Amniotic epithelial cell (primary cell): ENCODE measurements at regions not wholly inside any gene's neighbourhood (a gene's known extent, or its start where the extent isn't known, plus 50 kb on each side); places are given as distances from the start of the nearest gene placed in this dataset.

ENCODE experiments used
- DNase-seq: peaks from one replicate; pipeline ENCODE4 v3.0.0-alpha.2; 2010; ENCODE audit warnings: low read depth

- no peak for DNase-seq
These were observed 1190.4 kb upstream of the ZEB2 start for GRCh38 chr2:145710303-145710702.

DNA sequence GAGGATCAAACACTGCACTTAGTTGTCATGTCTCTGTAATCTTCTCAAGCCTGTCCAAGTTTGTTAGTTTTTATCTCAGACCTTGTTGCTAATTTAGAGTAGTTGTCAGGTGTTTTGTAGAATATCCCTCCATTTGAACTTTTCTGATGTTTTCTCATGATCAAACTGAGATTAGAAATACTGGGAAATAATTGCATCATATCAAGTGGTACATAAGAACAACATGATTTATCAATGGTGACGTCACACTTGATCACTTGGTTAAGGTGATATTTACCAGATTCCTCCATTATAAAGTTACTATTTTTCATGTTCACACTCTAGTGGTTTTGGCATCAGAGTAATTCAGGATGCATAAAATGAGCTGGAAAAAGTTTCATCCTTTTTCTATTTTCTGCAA is 1182.4 kb upstream of the ZEB2 start:
- peak; percentile 54 for DNase-seq

GRCh38 chr2:145692971-145693478 is 1173.1 kb upstream of the ZEB2 start:
- DNase-seq, result peak; percentile 100

- no peak for DNase-seq
These were observed 1171.7 kb upstream of the ZEB2 start for GRCh38 chr2:145691659-145692058.

GRCh38 chr2:145690183-145690778 is 1170.4 kb upstream of the ZEB2 start:
- peak; percentile 73 for DNase-seq

GRCh38 chr2:145689277-145689676 is 1169.4 kb upstream of the ZEB2 start:
- DNase-seq, result no peak

GRCh38 chr2:145688156-145688555 is 1168.2 kb upstream of the ZEB2 start:
- no peak for DNase-seq

DNA sequence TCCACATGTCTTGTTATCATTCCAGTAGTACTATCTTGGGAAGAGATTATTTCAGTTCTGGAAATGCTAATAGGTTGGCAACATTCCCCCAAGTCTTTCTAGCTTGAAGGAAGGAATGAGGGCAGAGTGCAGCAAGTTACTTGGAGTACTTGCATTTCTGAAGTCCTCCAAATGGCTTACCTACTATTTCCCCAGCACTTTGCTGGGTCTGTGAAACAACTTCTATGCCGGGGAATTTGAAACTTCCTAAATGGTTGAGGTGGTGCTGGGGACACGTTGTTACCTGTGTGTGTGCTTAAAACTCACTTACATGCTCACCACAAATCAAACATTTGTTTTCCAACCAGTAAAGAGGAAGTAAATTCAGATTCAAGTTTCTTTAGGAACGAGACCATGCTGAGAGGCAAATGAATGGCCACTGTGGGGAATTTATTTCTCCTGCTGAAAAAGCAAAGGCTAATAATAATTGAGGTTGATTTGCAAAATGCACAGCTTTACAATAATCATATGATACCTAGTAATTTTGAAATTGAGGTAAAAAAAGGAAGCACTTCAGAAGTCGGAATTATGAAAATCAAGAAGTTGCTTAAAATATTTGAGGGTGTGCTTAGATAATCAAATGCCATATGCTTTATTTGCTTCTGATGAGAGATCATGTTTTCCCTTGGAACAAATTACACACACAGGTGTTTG is 1167.7 kb upstream of the ZEB2 start:
- peak; percentile 50 for DNase-seq

DNA sequence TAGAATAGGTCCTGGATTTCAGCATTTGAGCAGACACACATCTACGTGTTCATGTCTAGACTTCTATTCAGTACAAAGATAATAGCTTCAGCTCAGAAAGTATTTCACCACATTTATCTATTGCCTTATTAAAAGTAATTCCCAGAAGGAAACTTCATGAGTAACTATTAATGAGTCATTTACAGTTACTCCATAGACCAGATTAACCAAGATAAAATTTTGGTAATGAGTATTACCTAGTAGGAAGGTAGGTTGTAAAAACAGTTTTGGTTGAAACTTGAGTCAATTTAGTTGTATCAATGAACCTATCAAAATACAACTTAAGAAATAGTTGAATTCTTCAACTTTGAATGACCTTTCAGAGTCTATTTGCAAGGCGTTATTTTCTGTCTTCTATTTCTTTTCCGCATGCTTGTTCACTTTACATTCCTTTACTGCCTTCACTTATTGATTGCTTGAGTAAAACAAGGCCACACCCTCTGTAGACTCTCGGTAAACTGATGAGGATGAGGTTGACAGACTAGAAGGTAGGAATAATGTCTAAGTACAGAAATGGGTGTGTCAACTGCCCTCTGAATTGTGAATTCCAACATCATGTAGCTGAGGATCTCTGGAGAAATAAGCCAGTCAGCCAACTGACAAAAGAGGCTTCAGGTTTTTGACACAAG is 1165.6 kb upstream of the ZEB2 start:
- peak; percentile 87 for DNase-seq

DNA sequence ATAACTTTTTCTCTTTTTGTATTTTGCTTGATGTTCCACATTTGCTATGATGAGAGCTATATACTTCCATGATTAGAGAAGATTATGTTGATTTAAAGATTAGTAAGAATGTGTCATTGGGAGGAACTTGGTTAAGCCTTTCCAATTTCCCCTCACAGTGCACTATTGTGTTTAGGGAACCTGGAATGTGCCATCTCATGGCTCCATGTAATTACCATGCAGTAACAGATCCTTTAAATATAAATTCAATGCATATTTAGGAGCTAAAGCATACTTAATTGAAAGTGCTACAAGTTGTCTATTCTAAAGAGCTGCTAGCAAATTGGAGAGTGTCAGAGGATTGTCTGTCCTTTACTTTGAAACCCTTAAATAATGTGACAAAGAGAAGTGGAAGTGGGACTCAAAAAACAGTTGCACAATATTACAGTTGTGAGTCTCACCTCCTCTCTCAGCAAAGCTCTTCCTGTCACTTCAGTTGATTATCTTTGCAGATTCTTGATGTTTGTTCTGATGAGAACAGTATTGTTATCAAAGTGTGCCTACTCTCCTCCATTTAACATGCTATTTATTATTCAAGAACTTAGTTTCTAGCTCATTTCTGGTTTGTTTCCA is 1162.7 kb upstream of the ZEB2 start:
- no peak for DNase-seq

- DNase-seq, result no peak
These were observed 1160.4 kb upstream of the ZEB2 start for GRCh38 chr2:145680276-145680675.

- no peak for DNase-seq
These were observed 1157.5 kb upstream of the ZEB2 start for GRCh38 chr2:145677371-145677770.

- no peak for DNase-seq
These were observed 1154.8 kb upstream of the ZEB2 start for GRCh38 chr2:145674705-145675104.

DNA sequence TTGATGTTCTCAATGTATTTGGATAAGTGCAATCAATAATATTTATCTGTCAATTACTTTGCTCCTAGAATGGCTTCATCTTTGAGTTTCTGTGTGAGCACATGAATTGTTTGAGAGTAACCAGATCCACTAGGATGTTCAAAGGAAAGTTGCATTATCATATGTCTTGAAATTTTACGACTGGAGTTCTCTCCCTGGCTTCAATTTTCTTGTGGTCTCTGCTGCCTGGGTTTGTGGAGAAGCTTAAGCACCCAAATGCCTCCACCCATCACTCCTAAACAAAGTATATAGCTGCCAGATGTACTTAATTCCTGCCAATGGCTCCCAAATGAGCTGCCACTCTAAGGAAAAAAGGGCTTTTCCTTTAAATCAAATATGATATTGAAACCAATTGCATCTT is 1149.4 kb upstream of the ZEB2 start:
- DNase-seq, result no peak

DNA sequence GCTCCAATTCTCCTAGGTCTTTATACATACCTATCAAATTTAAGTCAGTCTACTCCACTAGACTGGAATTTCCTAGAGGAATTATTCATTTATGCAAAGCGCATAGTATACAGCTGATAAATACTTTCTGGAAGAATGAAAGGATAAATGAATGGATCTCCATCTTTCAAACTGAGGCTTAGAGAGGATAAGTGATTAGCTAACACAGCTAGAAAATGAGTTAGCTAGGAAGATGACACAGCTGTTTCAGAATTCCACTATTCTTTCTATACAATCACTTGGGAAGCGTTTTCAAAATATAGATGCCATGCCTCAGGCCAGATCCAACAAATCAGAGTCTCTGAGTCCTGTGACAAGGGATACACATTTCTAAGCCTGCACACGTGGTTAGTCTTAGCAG is 1146.6 kb upstream of the ZEB2 start:
- no peak for DNase-seq

DNA sequence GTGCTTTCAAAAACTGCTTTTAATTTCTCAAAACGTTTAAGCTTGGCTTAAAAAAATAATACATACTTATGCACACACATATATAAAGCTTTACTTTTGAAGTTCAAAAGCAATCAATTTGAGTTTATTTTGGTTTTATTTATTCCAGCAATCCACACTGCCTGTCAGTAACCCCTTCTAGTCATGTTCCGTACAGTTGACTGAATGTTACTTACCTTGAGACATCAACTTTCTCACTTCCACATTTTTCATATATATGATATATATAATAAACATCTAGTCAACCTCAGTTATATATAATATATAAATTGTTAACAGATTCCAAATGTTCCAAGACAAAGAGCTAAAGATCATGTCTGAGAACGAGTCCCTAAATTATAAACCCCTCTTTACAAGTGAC is 1137.3 kb upstream of the ZEB2 start:
- DNase-seq, result no peak

DNA sequence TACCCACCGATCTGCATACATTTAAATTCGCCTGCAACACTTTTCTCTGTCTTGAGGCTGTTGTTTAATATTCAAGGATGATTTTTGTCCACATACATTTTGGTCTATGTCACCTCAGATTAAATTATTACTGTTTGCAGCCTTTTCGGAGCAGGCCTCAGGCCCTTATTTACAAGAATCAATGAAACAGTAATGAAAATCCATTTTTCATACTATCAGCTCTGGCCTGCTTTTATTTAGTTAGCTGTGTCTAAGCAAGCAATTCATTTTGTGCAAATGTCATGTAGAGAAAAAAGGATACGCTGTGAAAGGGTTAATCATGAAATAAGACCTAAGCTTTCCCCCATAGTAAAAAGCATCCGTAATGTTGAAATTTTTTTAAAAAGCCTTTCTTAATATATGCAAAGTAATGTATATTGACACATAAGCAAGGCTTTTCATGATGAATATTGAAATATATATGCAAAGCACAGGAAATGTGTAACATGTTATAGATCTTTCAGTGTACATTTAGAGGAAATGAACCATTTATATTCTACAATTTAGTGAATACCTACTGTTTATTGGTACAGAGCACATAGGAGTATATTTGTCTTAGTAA is 1135.3 kb upstream of the ZEB2 start:
- no peak for DNase-seq

GRCh38 chr2:145654746-145655145 is 1134.8 kb upstream of the ZEB2 start:
- DNase-seq, result no peak

GRCh38 chr2:145654156-145654555 is 1134.2 kb upstream of the ZEB2 start:
- DNase-seq, result no peak

DNA sequence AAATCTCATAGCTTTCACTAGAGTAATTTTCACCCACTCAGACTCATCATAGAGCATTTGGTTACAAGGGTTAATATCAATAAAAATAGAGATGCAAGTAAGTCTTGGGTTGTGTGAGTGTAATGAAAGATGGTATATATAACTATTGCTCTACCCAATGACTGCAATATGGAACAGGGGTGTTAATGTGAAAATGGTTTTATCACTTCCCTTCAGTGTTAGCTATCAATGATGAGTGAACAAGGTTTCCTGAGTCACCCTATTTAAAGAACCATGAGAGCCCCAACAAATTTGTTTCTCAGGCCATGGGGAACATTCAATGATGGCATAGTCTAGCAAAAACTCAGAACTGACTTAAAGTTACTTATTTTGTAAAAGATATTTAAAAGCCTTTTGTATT is 1133.6 kb upstream of the ZEB2 start:
- DNase-seq, result no peak

DNA sequence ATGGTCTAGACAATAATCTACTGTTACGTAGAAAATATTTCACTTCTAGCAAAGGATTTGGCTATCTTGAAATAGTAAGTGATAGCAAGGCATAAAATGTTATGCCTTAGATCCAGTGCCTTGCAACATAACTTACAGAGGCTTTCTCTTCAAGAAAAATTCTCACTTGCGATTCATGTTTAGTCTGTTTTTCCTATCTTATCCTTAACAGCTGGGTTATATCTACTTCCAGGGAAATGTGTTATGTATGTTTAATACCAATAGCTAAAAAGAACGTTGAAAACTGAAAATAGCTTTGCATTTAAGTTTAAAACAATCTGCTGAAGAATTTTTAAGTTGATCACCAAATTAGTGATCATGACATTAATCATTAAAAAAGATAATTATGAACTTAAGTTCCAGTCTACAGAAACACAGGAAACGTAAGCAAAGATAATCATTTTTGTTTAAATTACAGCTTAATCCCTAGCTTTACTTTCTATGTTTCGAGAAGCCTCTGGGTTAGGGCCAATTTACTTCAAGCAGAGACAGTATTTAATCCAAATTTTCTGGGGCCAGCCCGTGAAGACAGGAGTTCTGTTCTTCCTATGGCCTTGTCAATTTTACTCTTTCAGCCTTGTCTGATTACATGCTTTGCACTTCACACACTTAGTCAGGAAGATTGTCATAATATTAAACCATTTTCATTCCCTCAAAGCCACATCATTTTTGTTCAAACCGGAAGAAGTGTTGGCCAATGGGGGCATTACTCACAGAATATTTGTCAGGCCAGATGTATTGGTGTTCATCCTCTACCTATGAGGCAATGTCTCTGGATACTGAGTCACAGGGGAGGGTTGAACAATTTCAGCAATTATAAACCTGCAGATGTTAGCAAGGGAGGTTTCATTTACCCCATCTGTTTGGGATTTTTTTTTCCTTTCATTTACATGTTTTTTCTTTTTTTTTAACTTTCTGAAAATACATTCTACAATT is 1132.9 kb upstream of the ZEB2 start:
- peak; percentile 98 for DNase-seq
